Bronchial epithelial cell (primary cell): ENCODE measurements at regions not wholly inside any gene's neighbourhood (a gene's known extent, or its start where the extent isn't known, plus 50 kb on each side); places are given as distances from the start of the nearest gene placed in this dataset.

ENCODE experiments used
- DNase-seq: peaks from one replicate; pipeline ENCODE4 v3.0.0-alpha.2; 2010; ENCODE audit warnings: low read depth
- FAIRE-seq: peaks from 2 replicates; lab custom pipeline; 2011; peaks lifted over from hg19 to GRCh38; lab: Jason Lieb, UNC
- H3K27me3 ChIP-seq: 2 replicates; pipeline ENCODE4 v1.5.1; 2011; ENCODE audit warnings: low read length; ENCODE audit not compliant: control insufficient read depth, insufficient read depth
- H3K36me3 ChIP-seq: 2 replicates; pipeline ENCODE4 v1.5.1; 2011; ENCODE audit warnings: low read length; ENCODE audit not compliant: control insufficient read depth, insufficient read depth
- H3K4me3 ChIP-seq: 2 replicates; pipeline ENCODE4 v1.5.1; 2011; ENCODE audit warnings: mild to moderate bottlenecking, low read depth, low read length, control low read depth
- CTCF ChIP-seq: IDR thresholded peaks from 2 replicates; pipeline ENCODE4 v1.5.1; 2011; ENCODE audit warnings: mild to moderate bottlenecking, moderate library complexity, low read length, control low read depth, inconsistent platforms; ENCODE audit not compliant: insufficient read depth, severe bottlenecking

GRCh38 chr17:22131740-22132139 lies 439.4 kb downstream of the KCNJ18 start:
- TF ChIP-seq CTCF: no peak
- Histone ChIP-seq H3K27me3 (no peaks in the 10 kb centered on the region), H3K4me3 (no peak overlapping the region), H3K36me3 (no peaks in the 10 kb centered on the region)
- DNase-seq (no peak), FAIRE-seq (no peak)

GRCh38 chr17:22138861-22139469 lies 446.6 kb downstream of the KCNJ18 start:
- no peak for TF ChIP-seq CTCF
- FAIRE-seq: no peak

GRCh38 chr17:22142091-22142490 lies 449.8 kb downstream of the KCNJ18 start:
- Histone ChIP-seq H3K36me3 (no peaks in the 10 kb centered on the region), H3K27me3 (no peaks in the 10 kb centered on the region), H3K4me3 (no peak overlapping the region)
- FAIRE-seq (peak; percentile 80), DNase-seq (no peak)
- TF ChIP-seq CTCF: no peak

More at GRCh38 chr17:22138861-22139469, 446.6 kb downstream of the KCNJ18 start:
- no peaks in the 10 kb centered on the region for H3K27me3 ChIP-seq
- DNase-seq: no peak
- H3K4me3 ChIP-seq: no peak overlapping the region
- no peaks in the 10 kb centered on the region for H3K36me3 ChIP-seq

- DNase-seq (no peak), FAIRE-seq (no peak)
- Histone ChIP-seq H3K27me3 (no peaks in the 10 kb centered on the region), H3K36me3 (no peaks in the 10 kb centered on the region), H3K4me3 (no peak overlapping the region)
- no peak for TF ChIP-seq CTCF
Measured at GRCh38 chr17:22145605-22146178, 453.4 kb downstream of the KCNJ18 start.

GRCh38 chr17:22158364-22158763 lies 466.0 kb downstream of the KCNJ18 start:
- peak; percentile 58 for FAIRE-seq
- DNase-seq: no peak

More at GRCh38 chr17:22158364-22158763, 466.0 kb downstream of the KCNJ18 start:
- H3K27me3 ChIP-seq: no peaks in the 10 kb centered on the region
- no peak for TF ChIP-seq CTCF
- H3K4me3 ChIP-seq: no peak overlapping the region
- no peaks in the 10 kb centered on the region for H3K36me3 ChIP-seq
